PC-3 (cell line): ENCODE measurements at regions not wholly inside any gene's neighbourhood (a gene's known extent, or its start where the extent isn't known, plus 50 kb on each side); places are given as distances from the start of the nearest gene placed in this dataset.

Experiments
- CTCF ChIP-seq: fragments of 300-600 bp; sonication (generic); conservative IDR thresholded peaks from 2 replicates; pipeline ENCODE4 v1.5.1; 2017; ENCODE audit warnings: antibody characterized with exemption, low read depth, mild to moderate bottlenecking, low read length
- EZH2 ChIP-seq: fragments of 300-600 bp; sonication (generic); IDR thresholded peaks from one replicate; pipeline ENCODE4 v1.6.1; 2017; ENCODE audit warnings: antibody characterized with exemption, mild to moderate bottlenecking, low read length; ENCODE audit not compliant: unreplicated experiment
- EZH2phosphoT487 ChIP-seq: fragments of 300-600 bp; sonication (generic); IDR thresholded peaks from 2 replicates; pipeline ENCODE4 v1.6.1; 2018; ENCODE audit warnings: mild to moderate bottlenecking, antibody characterized with exemption, low read length, borderline replicate concordance

GRCh38 chr11:128184981-128185380, 402.4 kb downstream of the ETS1 start:
- TF ChIP-seq CTCF: no peak
- no peak for TF ChIP-seq EZH2
- TF ChIP-seq EZH2phosphoT487: no peak
